Non-pigmented ciliary epithelial cell (primary cell): ENCODE measurements at regions not wholly inside any gene's neighbourhood (a gene's known extent, or its start where the extent isn't known, plus 50 kb on each side); places are given as distances from the start of the nearest gene placed in this dataset.

Experiments used
- DNase-seq: peaks from one replicate; pipeline ENCODE4 v3.0.0-alpha.2; 2010; ENCODE audit warnings: low read depth

- no peak for DNase-seq
Measured at GRCh38 chr12:97335115-97335514, 127.5 kb upstream of the RMST start.

GRCh38 chr12:97336900-97337751, 125.5 kb upstream of the RMST start:
- DNase-seq = no peak

- no peak for DNase-seq
Measured at GRCh38 chr12:97342130-97342529, 120.5 kb upstream of the RMST start.

GRCh38 chr12:97347956-97348355, 114.6 kb upstream of the RMST start:
- no peak for DNase-seq

GRCh38 chr12:97358361-97358760, 104.2 kb upstream of the RMST start:
- DNase-seq = no peak

- DNase-seq = no peak
Measured at GRCh38 chr12:97359021-97359690, 103.4 kb upstream of the RMST start.

GRCh38 chr12:97363693-97364092, 98.9 kb upstream of the RMST start:
- DNase-seq = no peak

- no peak for DNase-seq
Measured at GRCh38 chr12:97368462-97369163, 94.0 kb upstream of the RMST start.

GRCh38 chr12:97375310-97375709, 87.3 kb upstream of the RMST start:
- DNase-seq = no peak

- no peak for DNase-seq
Measured at GRCh38 chr12:97380440-97380839, 82.2 kb upstream of the RMST start.

GRCh38 chr12:97385121-97385520, 77.5 kb upstream of the RMST start:
- no peak for DNase-seq

- DNase-seq = peak; percentile 18
Measured at GRCh38 chr12:97386133-97386581, 76.4 kb upstream of the RMST start.

- no peak for DNase-seq
Measured at GRCh38 chr12:97387844-97388243, 74.8 kb upstream of the RMST start.

- no peak for DNase-seq
Measured at GRCh38 chr12:97394657-97395056, 67.9 kb upstream of the RMST start.

GRCh38 chr12:97397008-97397407, 65.6 kb upstream of the RMST start:
- DNase-seq = no peak

- no peak for DNase-seq
Measured at GRCh38 chr12:97398704-97399103, 63.9 kb upstream of the RMST start.

- DNase-seq = no peak
Measured at GRCh38 chr12:97404093-97404492, 58.5 kb upstream of the RMST start.

- DNase-seq = peak; percentile 10
Measured at GRCh38 chr12:97404543-97404942, 58.1 kb upstream of the RMST start.

- DNase-seq = no peak
Measured at GRCh38 chr12:97408363-97408762, 54.2 kb upstream of the RMST start.

GRCh38 chr12:97411341-97411740, 51.3 kb upstream of the RMST start:
- DNase-seq = no peak
